Neuron (in vitro differentiated cells): ENCODE measurements at regions not wholly inside any gene's neighbourhood (a gene's known extent, or its start where the extent isn't known, plus 50 kb on each side); places are given as distances from the start of the nearest gene placed in this dataset.

Experiments
- H2AFZ ChIP-seq: one replicate; pipeline ENCODE4 v1.6.1; 2013; ENCODE audit warnings: low read depth, mild to moderate bottlenecking, inconsistent platforms, low read length, moderate library complexity
- H3K27me3 ChIP-seq: one replicate; pipeline ENCODE4 v1.6.1; 2013; ENCODE audit warnings: low read length; ENCODE audit not compliant: insufficient read depth
- H3K36me3 ChIP-seq: one replicate; pipeline ENCODE4 v1.6.1; 2013; ENCODE audit warnings: low read length; ENCODE audit not compliant: insufficient read depth
- H3K4me1 ChIP-seq: one replicate; pipeline ENCODE4 v1.6.1; 2013; ENCODE audit warnings: low read length; ENCODE audit not compliant: insufficient read depth
- H3K4me3 ChIP-seq: 2 replicates; pipeline ENCODE4 v1.5.1; 2013; ENCODE audit warnings: mild to moderate bottlenecking, low read length, moderate library complexity
- H3K9me3 ChIP-seq: one replicate; pipeline ENCODE4 v1.6.1; 2013; ENCODE audit warnings: low read length

GRCh38 chr10:31754803-31755624 lies 173.6 kb downstream of the ARHGAP12 start:
- H3K4me3 ChIP-seq, result no peak overlapping the region
- H3K4me1 ChIP-seq, result peaks cover 19% of the 10 kb centered on the region
- no peaks in the 10 kb centered on the region for H3K9me3 ChIP-seq
- H3K27me3 ChIP-seq, result no peaks in the 10 kb centered on the region
- H2AFZ ChIP-seq, result no peak overlapping the region
- no peaks in the 10 kb centered on the region for H3K36me3 ChIP-seq

- Histone ChIP-seq H3K4me1 (peaks cover 28% of the 10 kb centered on the region), H3K36me3 (no peaks in the 10 kb centered on the region), H3K9me3 (no peaks in the 10 kb centered on the region), H2AFZ (no peak overlapping the region), H3K27me3 (no peaks in the 10 kb centered on the region), H3K4me3 (no peak overlapping the region)
These were observed 174.9 kb downstream of the ARHGAP12 start for GRCh38 chr10:31753681-31754080.

- Histone ChIP-seq H3K9me3 (no peaks in the 10 kb centered on the region), H3K4me3 (no peak overlapping the region), H3K4me1 (peaks cover 23% of the 10 kb centered on the region), H3K36me3 (no peaks in the 10 kb centered on the region), H2AFZ (no peak overlapping the region), H3K27me3 (no peaks in the 10 kb centered on the region)
These were observed 176.5 kb downstream of the ARHGAP12 start for GRCh38 chr10:31752170-31752569.

- no peaks in the 10 kb centered on the region for H3K36me3 ChIP-seq
- H3K4me1 ChIP-seq, result peaks cover 23% of the 10 kb centered on the region
- H3K4me3 ChIP-seq, result no peak overlapping the region
- H2AFZ ChIP-seq, result no peak overlapping the region
- no peaks in the 10 kb centered on the region for H3K27me3 ChIP-seq
- H3K9me3 ChIP-seq, result no peaks in the 10 kb centered on the region
These were observed 176.9 kb downstream of the ARHGAP12 start for GRCh38 chr10:31751738-31752080.

- Histone ChIP-seq H3K36me3 (no peaks in the 10 kb centered on the region), H3K4me1 (peaks cover 23% of the 10 kb centered on the region), H2AFZ (no peak overlapping the region), H3K4me3 (no peak overlapping the region), H3K27me3 (no peaks in the 10 kb centered on the region), H3K9me3 (no peaks in the 10 kb centered on the region)
These were observed 177.4 kb downstream of the ARHGAP12 start for GRCh38 chr10:31751051-31751737.

GRCh38 chr10:31749981-31750840 lies 178.4 kb downstream of the ARHGAP12 start:
- Histone ChIP-seq H3K27me3 (no peaks in the 10 kb centered on the region), H2AFZ (peak overlapping the region; percentile 83), H3K4me1 (peaks cover 23% of the 10 kb centered on the region), H3K4me3 (no peak overlapping the region), H3K9me3 (no peaks in the 10 kb centered on the region), H3K36me3 (no peaks in the 10 kb centered on the region)

GRCh38 chr10:31749301-31749700 lies 179.3 kb downstream of the ARHGAP12 start:
- Histone ChIP-seq H3K4me3 (no peak overlapping the region), H2AFZ (peak overlapping the region; percentile 83), H3K9me3 (no peaks in the 10 kb centered on the region), H3K4me1 (peaks cover 18% of the 10 kb centered on the region), H3K36me3 (no peaks in the 10 kb centered on the region), H3K27me3 (no peaks in the 10 kb centered on the region)

GRCh38 chr10:31745612-31746376 lies 182.8 kb downstream of the ARHGAP12 start:
- Histone ChIP-seq H2AFZ (no peak overlapping the region), H3K4me3 (no peak overlapping the region), H3K27me3 (no peaks in the 10 kb centered on the region), H3K36me3 (no peaks in the 10 kb centered on the region), H3K9me3 (no peaks in the 10 kb centered on the region), H3K4me1 (peaks cover 18% of the 10 kb centered on the region)

GRCh38 chr10:31744025-31744424 lies 184.6 kb downstream of the ARHGAP12 start:
- H3K36me3 ChIP-seq, result no peaks in the 10 kb centered on the region
- peaks cover 3% of the 10 kb centered on the region for H3K4me1 ChIP-seq
- no peak overlapping the region for H2AFZ ChIP-seq
- no peak overlapping the region for H3K4me3 ChIP-seq
- no peaks in the 10 kb centered on the region for H3K27me3 ChIP-seq
- H3K9me3 ChIP-seq, result no peaks in the 10 kb centered on the region

- Histone ChIP-seq H3K4me3 (no peak overlapping the region), H3K4me1 (no peaks in the 10 kb centered on the region), H3K27me3 (no peaks in the 10 kb centered on the region), H3K9me3 (no peaks in the 10 kb centered on the region), H2AFZ (no peak overlapping the region), H3K36me3 (no peaks in the 10 kb centered on the region)
These were observed 186.4 kb downstream of the ARHGAP12 start for GRCh38 chr10:31742255-31742654.

GRCh38 chr10:31741473-31741872 lies 187.2 kb downstream of the ARHGAP12 start:
- H3K27me3 ChIP-seq, result no peaks in the 10 kb centered on the region
- H3K4me1 ChIP-seq, result no peaks in the 10 kb centered on the region
- no peaks in the 10 kb centered on the region for H3K9me3 ChIP-seq
- H3K36me3 ChIP-seq, result no peaks in the 10 kb centered on the region
- no peak overlapping the region for H2AFZ ChIP-seq
- no peak overlapping the region for H3K4me3 ChIP-seq

- Histone ChIP-seq H3K9me3 (no peaks in the 10 kb centered on the region), H2AFZ (no peak overlapping the region), H3K4me3 (no peak overlapping the region), H3K4me1 (no peaks in the 10 kb centered on the region), H3K36me3 (no peaks in the 10 kb centered on the region), H3K27me3 (no peaks in the 10 kb centered on the region)
These were observed 188.9 kb downstream of the ARHGAP12 start for GRCh38 chr10:31739711-31740110.
